Panc1 (cell line): ENCODE measurements at regions not wholly inside any gene's neighbourhood (a gene's known extent, or its start where the extent isn't known, plus 50 kb on each side); places are given as distances from the start of the nearest gene placed in this dataset.

Experiments used
- ATAC-seq: fragments of 200-7000 bp; cut with Tn5 transposase; 2 replicates; pipeline ENCODE4 v1.9.1; 2020; ENCODE audit warnings: mild to moderate bottlenecking, moderate library complexity
- BruUV-seq: library from RNA; stranded (reverse); fragments of 400-500 nt; replicated peaks from 2 replicates; lab custom pipeline; 2021; lab: Mats Ljungman, UMichigan
- CTCF ChIA-PET: fragments of 300-600 bp; sonication (Branson Sonifier 250); formaldehyde crosslinking; loops from one replicate; lab custom pipeline; 2022; ENCODE audit warnings: antibody characterized with exemption; lab: Charles Lee
- POLR2A ChIA-PET: fragments of 300-600 bp; sonication (Branson Sonifier 250); formaldehyde crosslinking; loops from one replicate; lab custom pipeline; 2022; ENCODE audit warnings: antibody characterized with exemption; lab: Charles Lee
- DNase-seq: peaks from one replicate; pipeline ENCODE4 v3.0.0-alpha.2; 2010; ENCODE audit warnings: low read depth, low spot score
- H3K27ac ChIP-seq: 2 replicates; pipeline ENCODE4 v1.5.1; 2011; ENCODE audit warnings: mild to moderate bottlenecking, low read length, inconsistent platforms
- H3K27me3 ChIP-seq: fragments of 200-500 bp; sonication (Bioruptor generic); 2 replicates; pipeline ENCODE4 v1.6.0; 2014; ENCODE audit warnings: low read length, inconsistent platforms; ENCODE audit not compliant: control insufficient read depth, insufficient read depth
- H3K36me3 ChIP-seq: fragments of 200-500 bp; sonication (Bioruptor generic); 2 replicates; pipeline ENCODE4 v1.5.1; 2014; ENCODE audit warnings: inconsistent platforms, mild to moderate bottlenecking, low read length, moderate library complexity; ENCODE audit not compliant: control insufficient read depth, insufficient read depth
- H3K4me1 ChIP-seq: 2 replicates; pipeline ENCODE4 v1.5.1; 2011; ENCODE audit warnings: inconsistent platforms, mild to moderate bottlenecking, low read length, moderate library complexity; ENCODE audit not compliant: control insufficient read depth, insufficient read depth
- H3K4me3 ChIP-seq, 2 experiments: 2 replicates each; pipeline ENCODE4 v1.5.1; 2011 to 2012; ENCODE audit warnings: low read depth in 2 of 2, low read length in 2 of 2, mild to moderate bottlenecking in 2 of 2, inconsistent platforms in 1 of 2, moderate library complexity in 1 of 2
- H3K9me3 ChIP-seq: fragments of 200-500 bp; sonication (Bioruptor generic); 2 replicates; pipeline ENCODE4 v1.5.1; 2014; ENCODE audit warnings: low read depth, mild to moderate bottlenecking, inconsistent platforms, low read length, moderate library complexity; ENCODE audit not compliant: control insufficient read depth, insufficient read depth
- POLR2AphosphoS5 ChIP-seq: IDR thresholded peaks from 2 replicates; pipeline ENCODE4 v1.6.1; 2012; ENCODE audit warnings: mild to moderate bottlenecking, low read depth, low read length, moderate library complexity
- SIN3A ChIP-seq: IDR thresholded peaks from 2 replicates; pipeline ENCODE4 v1.6.1; 2012; ENCODE audit warnings: low read depth, mild to moderate bottlenecking, low read length, moderate library complexity, borderline replicate concordance; ENCODE audit not compliant: insufficient read depth
- TCF7L2 ChIP-seq: IDR thresholded peaks from 2 replicates; pipeline ENCODE4 v1.6.1; 2011; ENCODE audit warnings: mild to moderate bottlenecking, low read depth, low read length, inconsistent platforms
- in situ Hi-C: cut with HindIII; loops from 2 replicates; pipeline ENCODE4 v1.10.0; 2016; ENCODE audit warnings: low sequenced_read_pairs, low pct_unique_long_range_greater_than_20kb
- intact Hi-C: fragments of 100-400 bp; cut with micrococcal nuclease; formaldehyde crosslinking; loops from one replicate; pipeline ENCODE4 v1.10.0; 2022; ENCODE audit not compliant: unreplicated experiment
- TF ChIP-seq, protein P1 (sequence below), 2 experiments: IDR thresholded peaks; 2 replicates each; pipeline ENCODE4 v1.6.1; 2011 to 2012; ENCODE audit warnings: low read depth in 2 of 2, control low read depth in 1 of 2, low read length in 1 of 2, mild to moderate bottlenecking in 1 of 2, moderate library complexity in 1 of 2; ENCODE audit not compliant: insufficient read depth in 1 of 2
- TF ChIP-seq, protein P2 (sequence below): fragments of 450-650 bp; IDR thresholded peaks from 2 replicates; pipeline ENCODE4 v1.5.1; 2017; ENCODE audit warnings: mild to moderate bottlenecking

DNA sequence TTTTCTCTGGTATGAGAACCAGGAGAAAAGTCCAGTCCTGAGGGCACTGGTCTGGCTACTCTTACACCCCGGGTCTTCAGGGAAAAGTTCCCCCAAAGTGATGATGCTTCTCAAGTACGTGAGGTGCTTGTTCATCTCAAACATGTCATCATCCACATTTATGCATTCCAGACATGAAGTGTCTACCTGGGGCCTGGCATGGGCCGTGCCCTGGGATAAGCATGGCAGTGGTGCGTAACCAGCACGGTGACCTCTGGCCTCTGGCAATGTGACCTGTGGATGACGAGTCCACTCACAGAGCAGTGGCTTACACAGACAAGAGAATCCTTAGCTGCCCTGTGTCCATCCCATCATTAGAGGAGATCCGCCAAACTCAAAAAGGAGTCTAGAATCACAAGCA, 74.8 kb upstream of the LGALSL start:
- BruUV-seq, result no TSS peak

DNA sequence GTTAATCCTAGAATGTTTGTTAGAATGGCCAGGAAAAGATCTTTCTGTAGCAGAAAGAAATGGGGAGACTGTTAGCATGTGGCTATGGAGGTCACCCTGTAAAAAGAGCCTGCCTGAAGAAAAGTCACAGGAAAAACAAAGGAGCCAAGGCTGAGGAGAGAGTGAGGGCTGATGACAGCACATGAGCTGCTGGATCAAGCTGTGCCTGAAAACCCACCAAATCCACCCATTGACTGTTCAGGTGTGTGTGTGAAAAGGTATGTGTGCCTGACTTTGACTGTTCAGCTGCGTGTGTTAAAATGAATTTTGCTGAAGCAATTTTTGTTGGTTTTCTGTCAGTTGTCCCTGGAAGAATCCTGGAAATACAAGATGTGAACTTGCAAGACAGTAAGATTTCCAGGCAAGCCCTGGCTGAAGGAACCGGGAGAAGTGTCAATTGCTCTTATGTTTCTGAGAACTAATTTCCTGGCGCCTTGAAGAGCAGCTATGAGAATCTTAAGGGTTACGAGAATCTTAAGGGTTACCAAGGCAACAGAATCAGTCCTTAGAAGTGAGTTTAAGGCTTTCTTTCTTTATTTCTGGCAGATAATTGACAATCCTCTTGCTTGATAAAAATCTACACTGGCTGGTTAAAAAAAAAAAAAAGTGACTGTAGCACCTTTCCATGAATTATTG, 73.0 kb upstream of the LGALSL start:
- DNase-seq (no peak), ATAC-seq (no peak)
- no TSS peak for BruUV-seq
- no peaks in the 10 kb centered on the region for H3K9me3 ChIP-seq
- in situ Hi-C loops, result no loop called here
- H3K27me3 ChIP-seq, result peaks cover 3% of the 10 kb centered on the region; the same call in 1 of the 2 replicates
- H3K4me3 ChIP-seq, result no peak overlapping the region
- H3K36me3 ChIP-seq, result no peaks in the 10 kb centered on the region
- POLR2A ChIA-PET, result no interaction called here
- TF ChIP-seq, protein P1, sequence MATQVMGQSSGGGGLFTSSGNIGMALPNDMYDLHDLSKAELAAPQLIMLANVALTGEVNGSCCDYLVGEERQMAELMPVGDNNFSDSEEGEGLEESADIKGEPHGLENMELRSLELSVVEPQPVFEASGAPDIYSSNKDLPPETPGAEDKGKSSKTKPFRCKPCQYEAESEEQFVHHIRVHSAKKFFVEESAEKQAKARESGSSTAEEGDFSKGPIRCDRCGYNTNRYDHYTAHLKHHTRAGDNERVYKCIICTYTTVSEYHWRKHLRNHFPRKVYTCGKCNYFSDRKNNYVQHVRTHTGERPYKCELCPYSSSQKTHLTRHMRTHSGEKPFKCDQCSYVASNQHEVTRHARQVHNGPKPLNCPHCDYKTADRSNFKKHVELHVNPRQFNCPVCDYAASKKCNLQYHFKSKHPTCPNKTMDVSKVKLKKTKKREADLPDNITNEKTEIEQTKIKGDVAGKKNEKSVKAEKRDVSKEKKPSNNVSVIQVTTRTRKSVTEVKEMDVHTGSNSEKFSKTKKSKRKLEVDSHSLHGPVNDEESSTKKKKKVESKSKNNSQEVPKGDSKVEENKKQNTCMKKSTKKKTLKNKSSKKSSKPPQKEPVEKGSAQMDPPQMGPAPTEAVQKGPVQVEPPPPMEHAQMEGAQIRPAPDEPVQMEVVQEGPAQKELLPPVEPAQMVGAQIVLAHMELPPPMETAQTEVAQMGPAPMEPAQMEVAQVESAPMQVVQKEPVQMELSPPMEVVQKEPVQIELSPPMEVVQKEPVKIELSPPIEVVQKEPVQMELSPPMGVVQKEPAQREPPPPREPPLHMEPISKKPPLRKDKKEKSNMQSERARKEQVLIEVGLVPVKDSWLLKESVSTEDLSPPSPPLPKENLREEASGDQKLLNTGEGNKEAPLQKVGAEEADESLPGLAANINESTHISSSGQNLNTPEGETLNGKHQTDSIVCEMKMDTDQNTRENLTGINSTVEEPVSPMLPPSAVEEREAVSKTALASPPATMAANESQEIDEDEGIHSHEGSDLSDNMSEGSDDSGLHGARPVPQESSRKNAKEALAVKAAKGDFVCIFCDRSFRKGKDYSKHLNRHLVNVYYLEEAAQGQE (IDR thresholded peaks at IDR 0.05; ENCODE audit: insufficient read depth in 1 of 2, low read depth in 2 of 2, low read length in 1 of 2), result no peak
- TF ChIP-seq POLR2AphosphoS5, result no peak
- CTCF ChIA-PET, result no interaction called here
- H3K27ac ChIP-seq, result no peak overlapping the region
- H3K4me1 ChIP-seq, result no peaks in the 10 kb centered on the region
- intact Hi-C loops, result no loop called here

More for the DNA sequence above, 74.8 kb upstream of the LGALSL start:
- Histone ChIP-seq H3K27me3 (no peaks in the 10 kb centered on the region), H3K9me3 (no peaks in the 10 kb centered on the region), H3K4me1 (no peaks in the 10 kb centered on the region), H3K27ac (no peak overlapping the region), H3K4me3 (no peak overlapping the region), H3K36me3 (no peaks in the 10 kb centered on the region)
- intact Hi-C loops (no loop called here), in situ Hi-C loops (no loop called here)
- CTCF ChIA-PET, result no interaction called here
- TF ChIP-seq TCF7L2 (no peak), SIN3A (no peak), POLR2AphosphoS5 (no peak)
- TF ChIP-seq, protein P1 (IDR thresholded peaks at IDR 0.05; ENCODE audit: insufficient read depth in 1 of 2, low read depth in 2 of 2, low read length in 1 of 2), result no peak
- TF ChIP-seq, protein P2, sequence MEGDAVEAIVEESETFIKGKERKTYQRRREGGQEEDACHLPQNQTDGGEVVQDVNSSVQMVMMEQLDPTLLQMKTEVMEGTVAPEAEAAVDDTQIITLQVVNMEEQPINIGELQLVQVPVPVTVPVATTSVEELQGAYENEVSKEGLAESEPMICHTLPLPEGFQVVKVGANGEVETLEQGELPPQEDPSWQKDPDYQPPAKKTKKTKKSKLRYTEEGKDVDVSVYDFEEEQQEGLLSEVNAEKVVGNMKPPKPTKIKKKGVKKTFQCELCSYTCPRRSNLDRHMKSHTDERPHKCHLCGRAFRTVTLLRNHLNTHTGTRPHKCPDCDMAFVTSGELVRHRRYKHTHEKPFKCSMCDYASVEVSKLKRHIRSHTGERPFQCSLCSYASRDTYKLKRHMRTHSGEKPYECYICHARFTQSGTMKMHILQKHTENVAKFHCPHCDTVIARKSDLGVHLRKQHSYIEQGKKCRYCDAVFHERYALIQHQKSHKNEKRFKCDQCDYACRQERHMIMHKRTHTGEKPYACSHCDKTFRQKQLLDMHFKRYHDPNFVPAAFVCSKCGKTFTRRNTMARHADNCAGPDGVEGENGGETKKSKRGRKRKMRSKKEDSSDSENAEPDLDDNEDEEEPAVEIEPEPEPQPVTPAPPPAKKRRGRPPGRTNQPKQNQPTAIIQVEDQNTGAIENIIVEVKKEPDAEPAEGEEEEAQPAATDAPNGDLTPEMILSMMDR, result no peak
- DNase-seq, result no peak
- POLR2A ChIA-PET, result no interaction called here
- no peak for ATAC-seq
